NCI-H510A (cell line): ENCODE measurements at regions not wholly inside any gene's neighbourhood (a gene's known extent, or its start where the extent isn't known, plus 50 kb on each side); places are given as distances from the start of the nearest gene placed in this dataset.
"Not testable (repeated sequence)": the region's sequence is repeated elsewhere in the genome, so short reads cannot be mapped to it uniquely, and the experiment has no call there.

Source experiments
- DNase-seq: peaks from one replicate; lab custom pipeline; 2025; lab: John Stamatoyannopoulos, UW

GRCh38 chr2:131671841-131672470, 144.3 kb downstream of the CCDC74A start:
- DNase-seq, result not testable (repeated sequence)

GRCh38 chr2:131672471-131673399, 145.0 kb downstream of the CCDC74A start:
- DNase-seq, result peak; percentile 30

- peak; percentile 46 for DNase-seq
Measured at GRCh38 chr2:131673400-131674173, 145.9 kb downstream of the CCDC74A start.

- DNase-seq, result no peak
Measured at GRCh38 chr2:131674174-131674507, 146.5 kb downstream of the CCDC74A start.

- not testable (repeated sequence) for DNase-seq
Measured at GRCh38 chr2:131681611-131682121, 154.0 kb downstream of the CCDC74A start.

- peak; percentile 71 for DNase-seq
Measured at GRCh38 chr2:131682122-131682944, 154.6 kb downstream of the CCDC74A start.

- DNase-seq, result not testable (repeated sequence)
Measured at GRCh38 chr2:131682945-131683330, 155.2 kb downstream of the CCDC74A start.

GRCh38 chr2:131684631-131685316, 157.1 kb downstream of the CCDC74A start:
- not testable (repeated sequence) for DNase-seq

GRCh38 chr2:131686164-131686893, 158.6 kb downstream of the CCDC74A start:
- not testable (repeated sequence) for DNase-seq

- DNase-seq, result not testable (repeated sequence)
Measured at GRCh38 chr2:131686894-131687238, 159.2 kb downstream of the CCDC74A start.

- not testable (repeated sequence) for DNase-seq
Measured at GRCh38 chr2:131689066-131689465, 161.4 kb downstream of the CCDC74A start.

GRCh38 chr2:131711268-131711667, 183.6 kb downstream of the CCDC74A start:
- DNase-seq, result not testable (repeated sequence)

GRCh38 chr2:131717907-131718306, 190.2 kb downstream of the CCDC74A start:
- not testable (repeated sequence) for DNase-seq

GRCh38 chr2:131721163-131721562, 193.5 kb downstream of the CCDC74A start:
- DNase-seq, result not testable (repeated sequence)

GRCh38 chr2:131722256-131722655, 194.6 kb downstream of the CCDC74A start:
- not testable (repeated sequence) for DNase-seq

- no peak for DNase-seq
Measured at GRCh38 chr2:131724019-131724418, 196.3 kb downstream of the CCDC74A start.

GRCh38 chr2:131728451-131728850, 200.8 kb downstream of the CCDC74A start:
- DNase-seq, result not testable (repeated sequence)

- not testable (repeated sequence) for DNase-seq
Measured at GRCh38 chr2:131733530-131733929, 205.8 kb downstream of the CCDC74A start.

GRCh38 chr2:131736406-131736805, 208.7 kb downstream of the CCDC74A start:
- DNase-seq, result not testable (repeated sequence)

- not testable (repeated sequence) for DNase-seq
Measured at GRCh38 chr2:131738533-131738932, 210.8 kb downstream of the CCDC74A start.
